ENCODE measurements at regions not wholly inside any gene's neighbourhood (a gene's known extent, or its start where the extent isn't known, plus 50 kb on each side); places are given as distances from the start of the nearest gene placed in this dataset.

DNA sequence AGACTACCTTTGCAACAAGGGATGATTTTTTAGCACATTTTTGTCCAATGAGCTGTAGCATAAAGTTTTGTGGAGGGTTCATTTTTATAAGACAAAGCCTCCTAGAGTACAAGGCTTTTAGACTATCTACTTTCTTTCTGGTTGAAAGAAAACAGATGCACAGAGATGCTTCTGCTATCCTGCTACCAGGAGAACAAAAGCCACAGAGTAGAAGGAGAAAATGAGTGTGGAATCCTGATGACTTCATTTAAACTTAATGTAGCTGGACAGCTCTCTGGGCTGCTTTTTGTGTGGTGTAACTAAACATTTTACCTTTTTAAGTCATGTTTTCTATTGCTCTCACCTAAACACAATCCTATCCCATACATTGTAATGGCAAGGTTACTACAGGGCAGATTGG lies 1009.4 kb downstream of the TLE1 start:
- H3K79me2 ChIP-seq (ENCODE audit: control insufficient read depth, insufficient read depth, low read length) = no peaks in the 10 kb centered on the region
- no peak for DNase-seq (ENCODE audit: low read depth, low spot score)
- H3K27ac ChIP-seq (ENCODE audit: control insufficient read depth, insufficient read depth) = no peak overlapping the region
- intact Hi-C loops (cut with micrococcal nuclease; ENCODE audit: unreplicated experiment) = no loop called here
- no peaks in the 10 kb centered on the region for H4K20me1 ChIP-seq (ENCODE audit: control insufficient read depth, insufficient read depth)
- ChIA-PET POLR2A (no interaction called here), CTCF (no interaction called here), SMC1A (ENCODE audit: uncharacterized antibody, unreplicated experiment) (interaction anchor here (1.1 kb wide), 2 partner anchors 8 to 193 kb away, joined by 3 read pairs; no protein-coding TSS in a partner anchor), RAD21 (ENCODE audit: unreplicated experiment) (no interaction called here)
- no peak for ATAC-seq
- no peak overlapping the region for H3K4me3 ChIP-seq
- no peak overlapping the region for H3K4me2 ChIP-seq (ENCODE audit: control insufficient read depth, insufficient read depth)
- BruUV-seq (replicated peaks) = no TSS peak
- no peak overlapping the region for H2AFZ ChIP-seq (ENCODE audit: control insufficient read depth, low read depth, low read length)
- no peaks in the 10 kb centered on the region for H3K9me3 ChIP-seq (replicated peaks; ENCODE audit: control insufficient read depth, insufficient read depth, low read length)
- no peaks in the 10 kb centered on the region for H3K4me1 ChIP-seq (ENCODE audit: control insufficient read depth, insufficient read depth, low read length)
- H3K9ac ChIP-seq (ENCODE audit: control insufficient read depth, insufficient read depth, low read length) = no peak overlapping the region
- TF ChIP-seq SUZ12 (IDR thresholded peaks at IDR 0.05; ENCODE audit: unreplicated experiment) (no peak), TBL1XR1 (IDR thresholded peaks at IDR 0.05; ENCODE audit: low read depth, low read length) (no peak), ZNF207 (IDR thresholded peaks at IDR 0.05; ENCODE audit: borderline replicate concordance) (no peak), BACH1 (IDR thresholded peaks at IDR 0.05; ENCODE audit: borderline replicate concordance) (no peak), EZH2 (IDR thresholded peaks at IDR 0.05; ENCODE audit: borderline replicate concordance, control insufficient read depth, low read depth, low read length) (no peak), YBX1 (IDR thresholded peaks at IDR 0.05) (no peak), SREBF1 (IDR thresholded peaks at IDR 0.05; ENCODE audit: low read length) (no peak), CREM (IDR thresholded peaks at IDR 0.05; ENCODE audit: low read depth) (no peak), BCL11A (IDR thresholded peaks at IDR 0.05; ENCODE audit: low read depth, low read length) (no peak), RB1 (IDR thresholded peaks at IDR 0.05; ENCODE audit: borderline replicate concordance) (no peak), CBX5 (IDR thresholded peaks at IDR 0.05; ENCODE audit: low read depth) (no peak)
- TF ChIP-seq, protein P1, sequence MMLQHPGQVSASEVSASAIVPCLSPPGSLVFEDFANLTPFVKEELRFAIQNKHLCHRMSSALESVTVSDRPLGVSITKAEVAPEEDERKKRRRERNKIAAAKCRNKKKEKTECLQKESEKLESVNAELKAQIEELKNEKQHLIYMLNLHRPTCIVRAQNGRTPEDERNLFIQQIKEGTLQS (IDR thresholded peaks at IDR 0.05; ENCODE audit: borderline replicate concordance, extremely low read depth, low read depth, low read length) = no peak
- TF ChIP-seq, protein P2, sequence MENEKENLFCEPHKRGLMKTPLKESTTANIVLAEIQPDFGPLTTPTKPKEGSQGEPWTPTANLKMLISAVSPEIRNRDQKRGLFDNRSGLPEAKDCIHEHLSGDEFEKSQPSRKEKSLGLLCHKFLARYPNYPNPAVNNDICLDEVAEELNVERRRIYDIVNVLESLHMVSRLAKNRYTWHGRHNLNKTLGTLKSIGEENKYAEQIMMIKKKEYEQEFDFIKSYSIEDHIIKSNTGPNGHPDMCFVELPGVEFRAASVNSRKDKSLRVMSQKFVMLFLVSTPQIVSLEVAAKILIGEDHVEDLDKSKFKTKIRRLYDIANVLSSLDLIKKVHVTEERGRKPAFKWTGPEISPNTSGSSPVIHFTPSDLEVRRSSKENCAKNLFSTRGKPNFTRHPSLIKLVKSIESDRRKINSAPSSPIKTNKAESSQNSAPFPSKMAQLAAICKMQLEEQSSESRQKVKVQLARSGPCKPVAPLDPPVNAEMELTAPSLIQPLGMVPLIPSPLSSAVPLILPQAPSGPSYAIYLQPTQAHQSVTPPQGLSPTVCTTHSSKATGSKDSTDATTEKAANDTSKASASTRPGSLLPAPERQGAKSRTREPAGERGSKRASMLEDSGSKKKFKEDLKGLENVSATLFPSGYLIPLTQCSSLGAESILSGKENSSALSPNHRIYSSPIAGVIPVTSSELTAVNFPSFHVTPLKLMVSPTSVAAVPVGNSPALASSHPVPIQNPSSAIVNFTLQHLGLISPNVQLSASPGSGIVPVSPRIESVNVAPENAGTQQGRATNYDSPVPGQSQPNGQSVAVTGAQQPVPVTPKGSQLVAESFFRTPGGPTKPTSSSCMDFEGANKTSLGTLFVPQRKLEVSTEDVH (IDR thresholded peaks at IDR 0.05; ENCODE audit: low read depth, partially characterized antibody) = no peak
- TF ChIP-seq, protein P3, sequence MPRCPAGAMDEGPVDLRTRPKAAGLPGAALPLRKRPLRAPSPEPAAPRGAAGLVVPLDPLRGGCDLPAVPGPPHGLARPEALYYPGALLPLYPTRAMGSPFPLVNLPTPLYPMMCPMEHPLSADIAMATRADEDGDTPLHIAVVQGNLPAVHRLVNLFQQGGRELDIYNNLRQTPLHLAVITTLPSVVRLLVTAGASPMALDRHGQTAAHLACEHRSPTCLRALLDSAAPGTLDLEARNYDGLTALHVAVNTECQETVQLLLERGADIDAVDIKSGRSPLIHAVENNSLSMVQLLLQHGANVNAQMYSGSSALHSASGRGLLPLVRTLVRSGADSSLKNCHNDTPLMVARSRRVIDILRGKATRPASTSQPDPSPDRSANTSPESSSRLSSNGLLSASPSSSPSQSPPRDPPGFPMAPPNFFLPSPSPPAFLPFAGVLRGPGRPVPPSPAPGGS (IDR thresholded peaks at IDR 0.05; ENCODE audit: borderline replicate concordance, insufficient read depth, low read depth, low read length, poor library complexity, severe bottlenecking) = no peak
- no peaks in the 10 kb centered on the region for H3K27me3 ChIP-seq (replicated peaks in 1 of 2; ENCODE audit: control insufficient read depth in 2 of 2, insufficient read depth in 2 of 2, low read length in 1 of 2)
- in situ Hi-C loops (cut with MboI) = no loop called here
- H3K36me3 ChIP-seq (ENCODE audit: control insufficient read depth in 2 of 2, insufficient read depth in 2 of 2, low read length in 1 of 2) = no peaks in the 10 kb centered on the region
- FAIRE-seq = no peak

All from GM12878 (cell line).